ENCODE measurements at regions not wholly inside any gene's neighbourhood (a gene's known extent, or its start where the extent isn't known, plus 50 kb on each side); places are given as distances from the start of the nearest gene placed in this dataset.
"Not testable (repeated sequence)": the region's sequence is repeated elsewhere in the genome, so short reads cannot be mapped to it uniquely, and the experiment has no call there.

DNA sequence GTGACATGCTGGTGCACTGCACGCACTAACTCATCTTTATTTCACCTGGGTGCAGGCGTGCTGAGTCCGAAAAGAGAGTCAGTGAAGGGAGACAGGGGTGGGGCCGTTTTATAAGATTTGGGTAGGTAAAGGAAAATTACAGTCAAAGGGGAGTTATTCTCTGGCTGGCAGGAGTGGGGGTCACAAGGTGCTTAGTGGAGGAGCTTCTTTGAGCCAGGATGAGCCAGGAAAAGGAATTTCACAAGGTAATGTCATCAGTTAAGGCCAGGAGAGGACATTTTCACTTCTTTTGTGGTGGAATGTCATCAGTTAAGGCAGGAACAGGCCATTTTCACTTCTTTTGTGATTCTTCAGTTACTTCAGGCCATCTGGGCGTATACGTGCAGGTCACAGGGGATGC is 1734.9 kb downstream of the SLITRK5 start:
- TF ChIP-seq, protein P1, sequence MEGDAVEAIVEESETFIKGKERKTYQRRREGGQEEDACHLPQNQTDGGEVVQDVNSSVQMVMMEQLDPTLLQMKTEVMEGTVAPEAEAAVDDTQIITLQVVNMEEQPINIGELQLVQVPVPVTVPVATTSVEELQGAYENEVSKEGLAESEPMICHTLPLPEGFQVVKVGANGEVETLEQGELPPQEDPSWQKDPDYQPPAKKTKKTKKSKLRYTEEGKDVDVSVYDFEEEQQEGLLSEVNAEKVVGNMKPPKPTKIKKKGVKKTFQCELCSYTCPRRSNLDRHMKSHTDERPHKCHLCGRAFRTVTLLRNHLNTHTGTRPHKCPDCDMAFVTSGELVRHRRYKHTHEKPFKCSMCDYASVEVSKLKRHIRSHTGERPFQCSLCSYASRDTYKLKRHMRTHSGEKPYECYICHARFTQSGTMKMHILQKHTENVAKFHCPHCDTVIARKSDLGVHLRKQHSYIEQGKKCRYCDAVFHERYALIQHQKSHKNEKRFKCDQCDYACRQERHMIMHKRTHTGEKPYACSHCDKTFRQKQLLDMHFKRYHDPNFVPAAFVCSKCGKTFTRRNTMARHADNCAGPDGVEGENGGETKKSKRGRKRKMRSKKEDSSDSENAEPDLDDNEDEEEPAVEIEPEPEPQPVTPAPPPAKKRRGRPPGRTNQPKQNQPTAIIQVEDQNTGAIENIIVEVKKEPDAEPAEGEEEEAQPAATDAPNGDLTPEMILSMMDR (conservative IDR thresholded peaks at IDR 0.05; ENCODE audit: low read depth, low read length): not testable (repeated sequence)
- TF ChIP-seq POLR2A (IDR thresholded peaks at IDR 0.05; ENCODE audit: low read depth, low read length); RAD21 (IDR thresholded peaks at IDR 0.05; ENCODE audit: low read length); CEBPB (IDR thresholded peaks at IDR 0.05; ENCODE audit: low read depth, low read length); FOS (IDR thresholded peaks at IDR 0.05; ENCODE audit: low read depth, low read length); MAFK (IDR thresholded peaks at IDR 0.05; ENCODE audit: low read depth, low read length); SMC3 (IDR thresholded peaks at IDR 0.05; ENCODE audit: low read depth, low read length); BHLHE40 (IDR thresholded peaks at IDR 0.05; ENCODE audit: low read depth, low read length); MXI1 (IDR thresholded peaks at IDR 0.05; ENCODE audit: borderline replicate concordance, low read depth, low read length); RCOR1 (IDR thresholded peaks at IDR 0.05; ENCODE audit: insufficient replicate concordance, low read length); CHD1 (IDR thresholded peaks at IDR 0.05; ENCODE audit: low read depth, low read length); RFX5 (IDR thresholded peaks at IDR 0.05; ENCODE audit: low read depth, low read length): not testable (repeated sequence)
- TF ChIP-seq, protein P2, sequence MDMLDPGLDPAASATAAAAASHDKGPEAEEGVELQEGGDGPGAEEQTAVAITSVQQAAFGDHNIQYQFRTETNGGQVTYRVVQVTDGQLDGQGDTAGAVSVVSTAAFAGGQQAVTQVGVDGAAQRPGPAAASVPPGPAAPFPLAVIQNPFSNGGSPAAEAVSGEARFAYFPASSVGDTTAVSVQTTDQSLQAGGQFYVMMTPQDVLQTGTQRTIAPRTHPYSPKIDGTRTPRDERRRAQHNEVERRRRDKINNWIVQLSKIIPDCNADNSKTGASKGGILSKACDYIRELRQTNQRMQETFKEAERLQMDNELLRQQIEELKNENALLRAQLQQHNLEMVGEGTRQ (IDR thresholded peaks at IDR 0.05; ENCODE audit: low read depth, low read length): not testable (repeated sequence)
- TF ChIP-seq, protein P3, sequence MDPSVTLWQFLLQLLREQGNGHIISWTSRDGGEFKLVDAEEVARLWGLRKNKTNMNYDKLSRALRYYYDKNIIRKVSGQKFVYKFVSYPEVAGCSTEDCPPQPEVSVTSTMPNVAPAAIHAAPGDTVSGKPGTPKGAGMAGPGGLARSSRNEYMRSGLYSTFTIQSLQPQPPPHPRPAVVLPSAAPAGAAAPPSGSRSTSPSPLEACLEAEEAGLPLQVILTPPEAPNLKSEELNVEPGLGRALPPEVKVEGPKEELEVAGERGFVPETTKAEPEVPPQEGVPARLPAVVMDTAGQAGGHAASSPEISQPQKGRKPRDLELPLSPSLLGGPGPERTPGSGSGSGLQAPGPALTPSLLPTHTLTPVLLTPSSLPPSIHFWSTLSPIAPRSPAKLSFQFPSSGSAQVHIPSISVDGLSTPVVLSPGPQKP (IDR thresholded peaks at IDR 0.05; ENCODE audit: borderline replicate concordance, low read depth, low read length): not testable (repeated sequence)

All from IMR-90 (cell line).